ENCODE measurements at regions not wholly inside any gene's neighbourhood (a gene's known extent, or its start where the extent isn't known, plus 50 kb on each side); places are given as distances from the start of the nearest gene placed in this dataset.

GRCh38 chr20:41715526-41715925, 97.3 kb upstream of the CHD6 start:
- TF ChIP-seq TAF1 (IDR thresholded peaks at IDR 0.05; ENCODE audit: low read depth) (no peak), TEAD4 (IDR thresholded peaks at IDR 0.05) (no peak), CEBPB (IDR thresholded peaks at IDR 0.05) (no peak), CREB1 (IDR thresholded peaks at IDR 0.05; ENCODE audit: low read depth) (no peak), MAX (IDR thresholded peaks at IDR 0.05) (no peak), TCF12 (IDR thresholded peaks at IDR 0.05; ENCODE audit: low read depth) (no peak), FOXM1 (IDR thresholded peaks at IDR 0.05; ENCODE audit: borderline replicate concordance, low read depth) (no peak), EP300 (IDR thresholded peaks at IDR 0.05; ENCODE audit: borderline replicate concordance) (no peak), NFIC (IDR thresholded peaks at IDR 0.05) (no peak), REST (IDR thresholded peaks at IDR 0.05; ENCODE audit: low read depth) (no peak), USF1 (IDR thresholded peaks at IDR 0.05) (no peak), ZBTB7A (IDR thresholded peaks at IDR 0.05; ENCODE audit: low read depth) (no peak)

GRCh38 chr20:41714030-41714429, 95.9 kb upstream of the CHD6 start:
- TF ChIP-seq TEAD4 (IDR thresholded peaks at IDR 0.05) (no peak), CEBPB (IDR thresholded peaks at IDR 0.05) (no peak), FOXM1 (IDR thresholded peaks at IDR 0.05; ENCODE audit: borderline replicate concordance, low read depth) (no peak), EP300 (IDR thresholded peaks at IDR 0.05; ENCODE audit: borderline replicate concordance) (no peak), CREB1 (IDR thresholded peaks at IDR 0.05; ENCODE audit: low read depth) (no peak), EGR1 (IDR thresholded peaks at IDR 0.05) (no peak), TCF12 (IDR thresholded peaks at IDR 0.05; ENCODE audit: low read depth) (no peak), REST (IDR thresholded peaks at IDR 0.05; ENCODE audit: low read depth) (no peak), RAD21 (IDR thresholded peaks at IDR 0.05; ENCODE audit: low read depth) (no peak), USF1 (IDR thresholded peaks at IDR 0.05) (no peak), NFIC (IDR thresholded peaks at IDR 0.05) (no peak), ZBTB7A (IDR thresholded peaks at IDR 0.05; ENCODE audit: low read depth) (no peak), TAF1 (IDR thresholded peaks at IDR 0.05; ENCODE audit: low read depth) (no peak), MAX (IDR thresholded peaks at IDR 0.05) (no peak)

GRCh38 chr20:41704896-41705295, 86.7 kb upstream of the CHD6 start:
- TF ChIP-seq TCF12 (IDR thresholded peaks at IDR 0.05; ENCODE audit: low read depth) (no peak), CEBPB (IDR thresholded peaks at IDR 0.05) (peak; percentile 62), MAX (IDR thresholded peaks at IDR 0.05) (no peak), EP300 (IDR thresholded peaks at IDR 0.05; ENCODE audit: borderline replicate concordance) (no peak), TAF1 (IDR thresholded peaks at IDR 0.05; ENCODE audit: low read depth) (no peak)

- no peak for TF ChIP-seq NFIC (IDR thresholded peaks at IDR 0.05)
- no peak for TF ChIP-seq EGR1 (IDR thresholded peaks at IDR 0.05)
- no peak for TF ChIP-seq MAX (IDR thresholded peaks at IDR 0.05)
- no peak for TF ChIP-seq TAF1 (IDR thresholded peaks at IDR 0.05; ENCODE audit: low read depth)
- TF ChIP-seq TEAD4 (IDR thresholded peaks at IDR 0.05) = no peak
- TF ChIP-seq ZBTB7A (IDR thresholded peaks at IDR 0.05; ENCODE audit: low read depth) = no peak
- no peak for TF ChIP-seq RAD21 (IDR thresholded peaks at IDR 0.05; ENCODE audit: low read depth)
- no peak for TF ChIP-seq EP300 (IDR thresholded peaks at IDR 0.05; ENCODE audit: borderline replicate concordance)
- TF ChIP-seq USF1 (IDR thresholded peaks at IDR 0.05) = no peak
- TF ChIP-seq CEBPB (IDR thresholded peaks at IDR 0.05) = no peak
- no peak for TF ChIP-seq FOXM1 (IDR thresholded peaks at IDR 0.05; ENCODE audit: borderline replicate concordance, low read depth)
- TF ChIP-seq TCF12 (IDR thresholded peaks at IDR 0.05; ENCODE audit: low read depth) = no peak
- no peak for TF ChIP-seq REST (IDR thresholded peaks at IDR 0.05; ENCODE audit: low read depth)
- TF ChIP-seq YY1 (IDR thresholded peaks at IDR 0.05; ENCODE audit: low read depth) = no peak
These were observed 84.5 kb upstream of the CHD6 start for GRCh38 chr20:41702647-41703046.
